ENCODE measurements at regions not wholly inside any gene's neighbourhood (a gene's known extent, or its start where the extent isn't known, plus 50 kb on each side); places are given as distances from the start of the nearest gene placed in this dataset.

DNA sequence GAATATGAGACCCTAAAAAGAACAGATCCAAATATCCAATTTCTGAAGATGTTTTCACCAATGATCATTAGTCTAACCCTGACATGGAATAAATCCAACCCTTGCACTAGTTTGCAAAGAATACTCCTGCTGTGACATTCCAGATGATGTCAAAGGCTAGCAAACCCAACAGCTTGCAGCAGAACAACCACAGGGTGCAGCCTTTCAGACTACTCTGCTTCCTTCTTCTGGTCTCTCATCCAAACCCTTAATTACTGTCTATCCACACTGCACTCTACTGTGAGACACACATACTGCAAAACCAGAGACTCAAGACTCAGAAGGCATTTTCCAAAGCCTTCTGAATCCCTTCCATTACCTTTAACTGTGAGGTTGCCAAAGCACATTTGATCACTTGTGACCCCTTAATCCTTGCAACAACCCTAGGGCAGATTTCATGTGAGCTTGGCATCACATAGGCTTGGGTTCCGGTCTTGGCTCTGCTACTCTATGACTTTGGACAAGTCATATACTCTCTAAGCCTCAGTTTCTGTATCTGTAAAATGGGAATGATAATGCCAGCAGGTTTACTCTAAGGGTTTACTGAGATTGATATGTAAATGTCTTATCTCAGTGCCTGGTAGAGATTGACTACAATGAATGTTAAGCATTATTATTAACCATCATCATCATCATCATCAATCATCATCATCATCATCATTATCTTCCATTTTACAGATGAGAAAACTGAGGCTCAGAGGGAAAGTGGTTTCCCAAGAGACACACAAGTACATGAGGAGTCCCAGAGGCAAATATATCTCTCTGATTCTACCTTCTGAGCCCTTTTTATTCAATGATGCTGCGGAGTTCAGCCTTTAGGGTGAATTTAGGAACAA is 94.5 kb downstream of the SYF2 start:
- TF ChIP-seq CTCF (IDR thresholded peaks at IDR 0.05) (no peak), POLR2A (IDR thresholded peaks at IDR 0.05) (no peak)
